ENCODE measurements at regions not wholly inside any gene's neighbourhood (a gene's known extent, or its start where the extent isn't known, plus 50 kb on each side); places are given as distances from the start of the nearest gene placed in this dataset.

GRCh38 chr10:124205432-124205831 lies 112.0 kb upstream of the CHST15 start:
- H3K79me1 ChIP-seq (ENCODE audit: low read length): no peaks in the 10 kb centered on the region
- H2BK12ac ChIP-seq (ENCODE audit: low read length): no peak overlapping the region
- WGBS (ENCODE audit: extremely low coverage, insufficient coverage, insufficient read length): no CpG with 5 or more reads among the region's 1 CpG
- H3K36me3 ChIP-seq (ENCODE audit: control insufficient read depth in 1 of 2, insufficient read depth in 2 of 2, low read length in 2 of 2): no peaks in the 10 kb centered on the region
- H2AK5ac ChIP-seq (ENCODE audit: low read length): no peak overlapping the region
- no peak overlapping the region for H2BK5ac ChIP-seq (ENCODE audit: low read depth, low read length, poor library complexity)
- no peak overlapping the region for H4K12ac ChIP-seq (ENCODE audit: low read depth, low read length)
- no peak overlapping the region for H3K14ac ChIP-seq (ENCODE audit: low read length)
- no peak overlapping the region for H2AFZ ChIP-seq (ENCODE audit: insufficient read depth, low read length, poor library complexity)
- H3K9me3 ChIP-seq (ENCODE audit: insufficient read depth, low read depth, low read length): peaks cover 9% of the 10 kb centered on the region
- H4K91ac ChIP-seq (ENCODE audit: low read depth, low read length): no peak overlapping the region
- H3K4me3 ChIP-seq (ENCODE audit: low read depth, low read length): no peak overlapping the region
- no peak overlapping the region for H3K4ac ChIP-seq (ENCODE audit: low read depth, low read length)
- H3K4me2 ChIP-seq (ENCODE audit: low read length): no peak overlapping the region
- H3K4me1 ChIP-seq (ENCODE audit: control insufficient read depth in 1 of 2, insufficient read depth in 2 of 2, low read length in 2 of 2): no peaks in the 10 kb centered on the region
- H3K23ac ChIP-seq (ENCODE audit: low read length): no peak overlapping the region
- no peak overlapping the region for H3K9ac ChIP-seq (ENCODE audit: low read length)
- no peaks in the 10 kb centered on the region for H3K27me3 ChIP-seq (ENCODE audit: insufficient read depth, low read length)
- no peaks in the 10 kb centered on the region for H3K79me2 ChIP-seq (ENCODE audit: control insufficient read depth, insufficient read depth, low read length, poor library complexity)
- no peak overlapping the region for H3K18ac ChIP-seq (ENCODE audit: low read length)
- no peak for DNase-seq
- no peak overlapping the region for H3K27ac ChIP-seq (ENCODE audit: low read depth, low read length)
- no peak overlapping the region for H4K8ac ChIP-seq (ENCODE audit: low read depth, low read length)
- no peak overlapping the region for H2BK120ac ChIP-seq (ENCODE audit: insufficient read depth, low read length, poor library complexity)

DNA sequence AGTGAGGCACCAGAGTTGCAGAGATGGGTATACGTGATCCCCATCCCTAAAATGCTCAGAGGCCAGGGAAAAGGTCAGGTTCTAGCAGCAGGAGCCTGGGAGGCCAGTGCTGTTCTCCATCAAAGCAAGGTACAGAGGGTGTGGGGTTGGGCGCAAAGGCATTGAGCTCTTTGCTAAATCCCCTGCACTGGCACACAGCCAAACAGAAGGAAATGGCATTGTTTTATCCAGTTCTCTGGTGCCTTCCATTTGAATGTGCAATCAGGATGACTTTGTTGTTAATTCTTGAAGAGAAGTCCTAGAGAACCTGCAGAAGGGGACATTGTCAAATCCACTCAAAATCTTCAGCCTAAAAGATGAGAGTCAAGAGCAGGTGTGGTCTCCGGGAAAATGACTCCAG lies 111.3 kb upstream of the CHST15 start:
- H2AK5ac ChIP-seq (ENCODE audit: low read length): no peak overlapping the region
- no peak overlapping the region for H3K14ac ChIP-seq (ENCODE audit: low read length)
- H3K27me3 ChIP-seq (ENCODE audit: insufficient read depth, low read length): no peaks in the 10 kb centered on the region
- no peaks in the 10 kb centered on the region for H3K79me2 ChIP-seq (ENCODE audit: control insufficient read depth, insufficient read depth, low read length, poor library complexity)
- H3K4me1 ChIP-seq (ENCODE audit: control insufficient read depth in 1 of 2, insufficient read depth in 2 of 2, low read length in 2 of 2): no peaks in the 10 kb centered on the region
- H3K4me3 ChIP-seq (ENCODE audit: low read depth, low read length): no peak overlapping the region
- H2BK5ac ChIP-seq (ENCODE audit: low read depth, low read length, poor library complexity): no peak overlapping the region
- no peak overlapping the region for H3K4ac ChIP-seq (ENCODE audit: low read depth, low read length)
- H4K8ac ChIP-seq (ENCODE audit: low read depth, low read length): no peak overlapping the region
- no peak for DNase-seq
- H3K9me3 ChIP-seq (ENCODE audit: insufficient read depth, low read depth, low read length): peaks cover 9% of the 10 kb centered on the region
- H3K4me2 ChIP-seq (ENCODE audit: low read length): no peak overlapping the region
- no peak overlapping the region for H2BK120ac ChIP-seq (ENCODE audit: insufficient read depth, low read length, poor library complexity)
- H3K23ac ChIP-seq (ENCODE audit: low read length): no peak overlapping the region
- H2AFZ ChIP-seq (ENCODE audit: insufficient read depth, low read length, poor library complexity): no peak overlapping the region
- WGBS (ENCODE audit: extremely low coverage, insufficient coverage, insufficient read length): no CpG with 5 or more reads among the region's 3 CpGs
- H3K79me1 ChIP-seq (ENCODE audit: low read length): no peaks in the 10 kb centered on the region
- H3K18ac ChIP-seq (ENCODE audit: low read length): no peak overlapping the region
- no peaks in the 10 kb centered on the region for H3K36me3 ChIP-seq (ENCODE audit: control insufficient read depth in 1 of 2, insufficient read depth in 2 of 2, low read length in 2 of 2)
- no peak overlapping the region for H3K9ac ChIP-seq (ENCODE audit: low read length)
- no peak overlapping the region for H4K12ac ChIP-seq (ENCODE audit: low read depth, low read length)
- H3K27ac ChIP-seq (ENCODE audit: low read depth, low read length): no peak overlapping the region
- H4K91ac ChIP-seq (ENCODE audit: low read depth, low read length): no peak overlapping the region
- H2BK12ac ChIP-seq (ENCODE audit: low read length): no peak overlapping the region

GRCh38 chr10:124200011-124200410 lies 106.6 kb upstream of the CHST15 start:
- WGBS (ENCODE audit: extremely low coverage, insufficient coverage, insufficient read length): no CpG with 5 or more reads among the region's 4 CpGs
- H2BK5ac ChIP-seq (ENCODE audit: low read depth, low read length, poor library complexity): no peak overlapping the region
- no peak overlapping the region for H2AK5ac ChIP-seq (ENCODE audit: low read length)

GRCh38 chr10:124198871-124199270 lies 105.5 kb upstream of the CHST15 start:
- H3K4me1 ChIP-seq (ENCODE audit: control insufficient read depth in 1 of 2, insufficient read depth in 2 of 2, low read length in 2 of 2): no peaks in the 10 kb centered on the region
- no peak overlapping the region for H2BK120ac ChIP-seq (ENCODE audit: insufficient read depth, low read length, poor library complexity)
- no peaks in the 10 kb centered on the region for H3K79me2 ChIP-seq (ENCODE audit: control insufficient read depth, insufficient read depth, low read length, poor library complexity)
- H2AFZ ChIP-seq (ENCODE audit: insufficient read depth, low read length, poor library complexity): no peak overlapping the region
- H3K4ac ChIP-seq (ENCODE audit: low read depth, low read length): no peak overlapping the region
- H3K4me2 ChIP-seq (ENCODE audit: low read length): no peak overlapping the region
- no peaks in the 10 kb centered on the region for H3K79me1 ChIP-seq (ENCODE audit: low read length)
- no peak overlapping the region for H3K27ac ChIP-seq (ENCODE audit: low read depth, low read length)
- H3K27me3 ChIP-seq (ENCODE audit: insufficient read depth, low read length): no peaks in the 10 kb centered on the region
- H3K18ac ChIP-seq (ENCODE audit: low read length): no peak overlapping the region
- peaks cover 3% of the 10 kb centered on the region for H3K9me3 ChIP-seq (ENCODE audit: insufficient read depth, low read depth, low read length)
- no peak overlapping the region for H3K14ac ChIP-seq (ENCODE audit: low read length)
- no CpG with 5 or more reads among the region's 2 CpGs for WGBS (ENCODE audit: extremely low coverage, insufficient coverage, insufficient read length)
- no peak overlapping the region for H2BK12ac ChIP-seq (ENCODE audit: low read length)
- H4K12ac ChIP-seq (ENCODE audit: low read depth, low read length): no peak overlapping the region
- H2AK5ac ChIP-seq (ENCODE audit: low read length): no peak overlapping the region
- H3K9ac ChIP-seq (ENCODE audit: low read length): no peak overlapping the region
- no peak overlapping the region for H3K23ac ChIP-seq (ENCODE audit: low read length)
- no peak overlapping the region for H4K8ac ChIP-seq (ENCODE audit: low read depth, low read length)
- no peak overlapping the region for H2BK5ac ChIP-seq (ENCODE audit: low read depth, low read length, poor library complexity)
- H4K91ac ChIP-seq (ENCODE audit: low read depth, low read length): no peak overlapping the region
- no peak for DNase-seq
- H3K36me3 ChIP-seq (ENCODE audit: control insufficient read depth in 1 of 2, insufficient read depth in 2 of 2, low read length in 2 of 2): no peaks in the 10 kb centered on the region
- no peak overlapping the region for H3K4me3 ChIP-seq (ENCODE audit: low read depth, low read length)

More at GRCh38 chr10:124200011-124200410, 106.6 kb upstream of the CHST15 start:
- H2AFZ ChIP-seq (ENCODE audit: insufficient read depth, low read length, poor library complexity): no peak overlapping the region
- no peaks in the 10 kb centered on the region for H3K79me1 ChIP-seq (ENCODE audit: low read length)
- H3K27ac ChIP-seq (ENCODE audit: low read depth, low read length): no peak overlapping the region
- H4K91ac ChIP-seq (ENCODE audit: low read depth, low read length): no peak overlapping the region
- DNase-seq: no peak
- H4K8ac ChIP-seq (ENCODE audit: low read depth, low read length): no peak overlapping the region
- H3K14ac ChIP-seq (ENCODE audit: low read length): no peak overlapping the region
- peaks cover 3% of the 10 kb centered on the region for H3K9me3 ChIP-seq (ENCODE audit: insufficient read depth, low read depth, low read length)
- no peak overlapping the region for H3K9ac ChIP-seq (ENCODE audit: low read length)
- H3K79me2 ChIP-seq (ENCODE audit: control insufficient read depth, insufficient read depth, low read length, poor library complexity): no peaks in the 10 kb centered on the region
- no peak overlapping the region for H4K12ac ChIP-seq (ENCODE audit: low read depth, low read length)
- H3K4ac ChIP-seq (ENCODE audit: low read depth, low read length): no peak overlapping the region
- no peak overlapping the region for H3K18ac ChIP-seq (ENCODE audit: low read length)
- no peak overlapping the region for H3K4me3 ChIP-seq (ENCODE audit: low read depth, low read length)
- no peak overlapping the region for H2BK120ac ChIP-seq (ENCODE audit: insufficient read depth, low read length, poor library complexity)
- H3K27me3 ChIP-seq (ENCODE audit: insufficient read depth, low read length): no peaks in the 10 kb centered on the region
- no peak overlapping the region for H3K4me2 ChIP-seq (ENCODE audit: low read length)
- H3K23ac ChIP-seq (ENCODE audit: low read length): no peak overlapping the region
- H3K36me3 ChIP-seq (ENCODE audit: control insufficient read depth in 1 of 2, insufficient read depth in 2 of 2, low read length in 2 of 2): no peaks in the 10 kb centered on the region
- H2BK12ac ChIP-seq (ENCODE audit: low read length): no peak overlapping the region
- H3K4me1 ChIP-seq (ENCODE audit: control insufficient read depth in 1 of 2, insufficient read depth in 2 of 2, low read length in 2 of 2): no peaks in the 10 kb centered on the region
